ENCODE measurements at regions not wholly inside any gene's neighbourhood (a gene's known extent, or its start where the extent isn't known, plus 50 kb on each side); places are given as distances from the start of the nearest gene placed in this dataset.

DNA sequence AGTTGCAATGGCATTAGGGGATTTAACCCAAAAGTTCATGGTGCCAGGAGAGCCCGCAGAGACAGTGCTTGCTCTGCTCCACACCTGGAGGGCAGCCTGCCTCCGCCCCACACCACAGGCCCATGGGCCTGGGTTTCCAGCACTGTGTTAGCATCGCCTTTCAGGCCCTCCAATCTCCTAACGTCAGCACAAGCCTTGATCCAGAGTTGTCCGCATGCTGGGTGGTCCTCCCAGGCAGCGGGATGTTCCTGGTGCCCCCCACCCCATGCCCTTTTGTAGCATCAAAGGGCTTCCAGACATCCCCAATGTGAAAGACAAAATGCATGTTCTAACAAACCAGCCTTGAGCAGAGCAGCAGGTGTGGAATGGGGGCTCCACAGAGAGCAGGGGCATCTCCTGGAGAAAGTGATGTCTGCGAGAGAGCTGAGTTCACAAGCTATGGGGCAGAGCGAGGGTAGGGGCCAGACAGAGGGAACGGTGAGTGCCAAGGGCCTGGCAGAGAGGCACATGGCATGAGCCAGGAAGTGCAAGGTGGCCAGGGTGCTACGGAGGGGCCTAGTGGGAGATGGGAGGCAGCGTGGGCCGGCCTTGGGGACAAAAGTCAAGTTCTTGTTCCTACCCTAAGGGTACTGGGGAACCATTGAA lies 119.2 kb downstream of the CYP26B1 start:
- ChIA-PET POLR2A (no interaction called here), CTCF (no interaction called here)
- Histone ChIP-seq H3K79me2 (ENCODE audit: insufficient read depth) (no peaks in the 10 kb centered on the region), H3F3A (replicated peaks; ENCODE audit: insufficient read depth) (no peaks in the 10 kb centered on the region), H3K9me3 (no peaks in the 10 kb centered on the region), H3K9ac (no peak overlapping the region), H3K9me2 (no peaks in the 10 kb centered on the region), H2AFZ (ENCODE audit: low read depth) (no peak overlapping the region), H4K20me1 (ENCODE audit: insufficient read depth) (no peaks in the 10 kb centered on the region), H3K4me2 (no peak overlapping the region), H3K27me3 (ENCODE audit: insufficient read depth) (no peaks in the 10 kb centered on the region; the same call in 1 of the 2 replicates), H3K36me3 (replicated peaks in 1 of 2; ENCODE audit: control insufficient read depth in 1 of 2, insufficient read depth in 2 of 2, low read length in 1 of 2) (no peaks in the 10 kb centered on the region), H3K4me1 (ENCODE audit: control insufficient read depth in 1 of 2, insufficient read depth in 2 of 2, low read depth in 1 of 2, low read length in 1 of 2) (no peaks in the 10 kb centered on the region), H3K4me3 (ENCODE audit: low read depth in 2 of 2, low read length in 1 of 2) (no peak overlapping the region), H3K27ac (ENCODE audit: low read depth in 2 of 2, low read length in 1 of 2) (no peak overlapping the region)
- TF ChIP-seq POLR2AphosphoS5 (IDR thresholded peaks at IDR 0.05; ENCODE audit: low read depth, low read length) = no peak
- no peak for TF ChIP-seq RAD21 (IDR thresholded peaks at IDR 0.05; ENCODE audit: low read length)
- TF ChIP-seq EP300 (IDR thresholded peaks at IDR 0.05; ENCODE audit: borderline replicate concordance in 1 of 2, low read depth in 1 of 2, low read length in 1 of 2) = no peak
- TF ChIP-seq TEAD4 (IDR thresholded peaks at IDR 0.05; ENCODE audit: borderline replicate concordance, insufficient read depth) = no peak
- TF ChIP-seq YY1 (IDR thresholded peaks at IDR 0.05; ENCODE audit: low read depth) = no peak
- no peak for TF ChIP-seq ELF1 (IDR thresholded peaks at IDR 0.05)
- no peak for TF ChIP-seq TAF1 (IDR thresholded peaks at IDR 0.05; ENCODE audit: borderline replicate concordance, low read depth, low read length)
- TF ChIP-seq, protein P1, sequence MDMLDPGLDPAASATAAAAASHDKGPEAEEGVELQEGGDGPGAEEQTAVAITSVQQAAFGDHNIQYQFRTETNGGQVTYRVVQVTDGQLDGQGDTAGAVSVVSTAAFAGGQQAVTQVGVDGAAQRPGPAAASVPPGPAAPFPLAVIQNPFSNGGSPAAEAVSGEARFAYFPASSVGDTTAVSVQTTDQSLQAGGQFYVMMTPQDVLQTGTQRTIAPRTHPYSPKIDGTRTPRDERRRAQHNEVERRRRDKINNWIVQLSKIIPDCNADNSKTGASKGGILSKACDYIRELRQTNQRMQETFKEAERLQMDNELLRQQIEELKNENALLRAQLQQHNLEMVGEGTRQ (IDR thresholded peaks at IDR 0.05; ENCODE audit: borderline replicate concordance, low read depth, low read length) = no peak
- WGBS (ENCODE audit: low lambda C conversion rate) = 61% methylated on average over 6 of the region's 12 CpGs
- no peak for DNase-seq

DNA sequence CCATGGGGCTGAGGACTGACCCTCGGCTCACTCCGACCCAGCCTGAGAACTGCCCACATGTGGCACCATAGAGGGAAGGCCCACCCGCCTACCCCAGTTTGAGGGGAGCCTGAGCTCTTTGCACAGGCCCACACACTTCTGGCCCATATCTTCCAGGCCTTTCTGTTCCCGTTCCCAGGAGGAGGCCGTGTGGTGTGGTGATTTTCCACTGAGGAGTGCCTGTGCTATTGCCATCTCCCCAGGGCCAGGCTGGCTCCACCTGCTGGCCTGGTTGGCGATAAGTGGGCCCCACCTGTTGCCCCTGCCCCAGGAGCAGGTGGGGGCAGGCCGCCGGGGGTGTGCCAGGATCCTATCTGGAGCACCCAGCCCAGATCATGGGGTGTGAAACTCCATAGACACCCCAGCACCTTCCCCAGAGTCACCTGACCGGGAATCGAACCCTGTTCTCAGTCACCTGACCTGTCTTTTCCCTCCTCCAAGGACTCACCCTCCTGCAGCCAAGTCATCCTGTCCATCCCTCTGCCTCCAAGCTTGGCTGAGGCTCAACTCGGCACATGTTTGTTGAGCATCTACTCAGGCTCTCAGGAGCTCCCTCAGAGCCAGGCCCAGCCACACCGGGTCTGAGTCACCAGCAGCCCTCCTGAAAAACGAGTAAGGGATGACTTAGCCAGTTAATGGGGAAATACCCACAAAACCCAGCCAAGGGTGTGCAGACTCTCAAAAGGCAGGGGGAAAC lies 120.1 kb downstream of the CYP26B1 start:
- no peak overlapping the region for H3K4me3 ChIP-seq (ENCODE audit: low read depth in 2 of 2, low read length in 1 of 2)
- H3K9ac ChIP-seq = no peak overlapping the region
- no peaks in the 10 kb centered on the region for H4K20me1 ChIP-seq (ENCODE audit: insufficient read depth)
- H3K27ac ChIP-seq (ENCODE audit: low read depth in 2 of 2, low read length in 1 of 2) = no peak overlapping the region
- no peak for DNase-seq
- no peaks in the 10 kb centered on the region for H3K4me1 ChIP-seq (ENCODE audit: control insufficient read depth in 1 of 2, insufficient read depth in 2 of 2, low read depth in 1 of 2, low read length in 1 of 2)
- no peak overlapping the region for H3K4me2 ChIP-seq
- WGBS (ENCODE audit: low lambda C conversion rate) = 46% methylated on average over 7 of the region's 13 CpGs
- TF ChIP-seq TCF12 (IDR thresholded peaks at IDR 0.05) (no peak), MEF2A (IDR thresholded peaks at IDR 0.05; ENCODE audit: borderline replicate concordance, low read depth) (no peak), EZH2phosphoT487 (IDR thresholded peaks at IDR 0.05; ENCODE audit: borderline replicate concordance, low read depth) (no peak), FOSL2 (IDR thresholded peaks at IDR 0.05; ENCODE audit: borderline replicate concordance, low read depth) (no peak), ELF1 (IDR thresholded peaks at IDR 0.05) (no peak), RFX5 (IDR thresholded peaks at IDR 0.05; ENCODE audit: low read length) (no peak), CHD2 (IDR thresholded peaks at IDR 0.05; ENCODE audit: low read length, partially characterized antibody) (no peak), SMC3 (IDR thresholded peaks at IDR 0.05; ENCODE audit: low read depth, low read length) (no peak)
- TF ChIP-seq, protein P2, sequence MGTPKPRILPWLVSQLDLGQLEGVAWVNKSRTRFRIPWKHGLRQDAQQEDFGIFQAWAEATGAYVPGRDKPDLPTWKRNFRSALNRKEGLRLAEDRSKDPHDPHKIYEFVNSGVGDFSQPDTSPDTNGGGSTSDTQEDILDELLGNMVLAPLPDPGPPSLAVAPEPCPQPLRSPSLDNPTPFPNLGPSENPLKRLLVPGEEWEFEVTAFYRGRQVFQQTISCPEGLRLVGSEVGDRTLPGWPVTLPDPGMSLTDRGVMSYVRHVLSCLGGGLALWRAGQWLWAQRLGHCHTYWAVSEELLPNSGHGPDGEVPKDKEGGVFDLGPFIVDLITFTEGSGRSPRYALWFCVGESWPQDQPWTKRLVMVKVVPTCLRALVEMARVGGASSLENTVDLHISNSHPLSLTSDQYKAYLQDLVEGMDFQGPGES (IDR thresholded peaks at IDR 0.05; ENCODE audit: low read depth, low read length) = no peak
- TF ChIP-seq, protein P3, sequence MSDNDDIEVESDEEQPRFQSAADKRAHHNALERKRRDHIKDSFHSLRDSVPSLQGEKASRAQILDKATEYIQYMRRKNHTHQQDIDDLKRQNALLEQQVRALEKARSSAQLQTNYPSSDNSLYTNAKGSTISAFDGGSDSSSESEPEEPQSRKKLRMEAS (IDR thresholded peaks at IDR 0.05; ENCODE audit: low read depth) = no peak
- TF ChIP-seq, protein P4, sequence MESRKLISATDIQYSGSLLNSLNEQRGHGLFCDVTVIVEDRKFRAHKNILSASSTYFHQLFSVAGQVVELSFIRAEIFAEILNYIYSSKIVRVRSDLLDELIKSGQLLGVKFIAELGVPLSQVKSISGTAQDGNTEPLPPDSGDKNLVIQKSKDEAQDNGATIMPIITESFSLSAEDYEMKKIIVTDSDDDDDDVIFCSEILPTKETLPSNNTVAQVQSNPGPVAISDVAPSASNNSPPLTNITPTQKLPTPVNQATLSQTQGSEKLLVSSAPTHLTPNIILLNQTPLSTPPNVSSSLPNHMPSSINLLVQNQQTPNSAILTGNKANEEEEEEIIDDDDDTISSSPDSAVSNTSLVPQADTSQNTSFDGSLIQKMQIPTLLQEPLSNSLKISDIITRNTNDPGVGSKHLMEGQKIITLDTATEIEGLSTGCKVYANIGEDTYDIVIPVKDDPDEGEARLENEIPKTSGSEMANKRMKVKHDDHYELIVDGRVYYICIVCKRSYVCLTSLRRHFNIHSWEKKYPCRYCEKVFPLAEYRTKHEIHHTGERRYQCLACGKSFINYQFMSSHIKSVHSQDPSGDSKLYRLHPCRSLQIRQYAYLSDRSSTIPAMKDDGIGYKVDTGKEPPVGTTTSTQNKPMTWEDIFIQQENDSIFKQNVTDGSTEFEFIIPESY (IDR thresholded peaks at IDR 0.05; ENCODE audit: borderline replicate concordance, low read depth) = no peak
- TF ChIP-seq, protein P5, sequence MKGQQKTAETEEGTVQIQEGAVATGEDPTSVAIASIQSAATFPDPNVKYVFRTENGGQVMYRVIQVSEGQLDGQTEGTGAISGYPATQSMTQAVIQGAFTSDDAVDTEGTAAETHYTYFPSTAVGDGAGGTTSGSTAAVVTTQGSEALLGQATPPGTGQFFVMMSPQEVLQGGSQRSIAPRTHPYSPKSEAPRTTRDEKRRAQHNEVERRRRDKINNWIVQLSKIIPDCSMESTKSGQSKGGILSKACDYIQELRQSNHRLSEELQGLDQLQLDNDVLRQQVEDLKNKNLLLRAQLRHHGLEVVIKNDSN (IDR thresholded peaks at IDR 0.05; ENCODE audit: borderline replicate concordance, low read depth) = no peak
- TF ChIP-seq, protein P6, sequence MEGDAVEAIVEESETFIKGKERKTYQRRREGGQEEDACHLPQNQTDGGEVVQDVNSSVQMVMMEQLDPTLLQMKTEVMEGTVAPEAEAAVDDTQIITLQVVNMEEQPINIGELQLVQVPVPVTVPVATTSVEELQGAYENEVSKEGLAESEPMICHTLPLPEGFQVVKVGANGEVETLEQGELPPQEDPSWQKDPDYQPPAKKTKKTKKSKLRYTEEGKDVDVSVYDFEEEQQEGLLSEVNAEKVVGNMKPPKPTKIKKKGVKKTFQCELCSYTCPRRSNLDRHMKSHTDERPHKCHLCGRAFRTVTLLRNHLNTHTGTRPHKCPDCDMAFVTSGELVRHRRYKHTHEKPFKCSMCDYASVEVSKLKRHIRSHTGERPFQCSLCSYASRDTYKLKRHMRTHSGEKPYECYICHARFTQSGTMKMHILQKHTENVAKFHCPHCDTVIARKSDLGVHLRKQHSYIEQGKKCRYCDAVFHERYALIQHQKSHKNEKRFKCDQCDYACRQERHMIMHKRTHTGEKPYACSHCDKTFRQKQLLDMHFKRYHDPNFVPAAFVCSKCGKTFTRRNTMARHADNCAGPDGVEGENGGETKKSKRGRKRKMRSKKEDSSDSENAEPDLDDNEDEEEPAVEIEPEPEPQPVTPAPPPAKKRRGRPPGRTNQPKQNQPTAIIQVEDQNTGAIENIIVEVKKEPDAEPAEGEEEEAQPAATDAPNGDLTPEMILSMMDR (IDR thresholded peaks at IDR 0.05) = no peak
- ChIA-PET POLR2A (no interaction called here), CTCF (no interaction called here)
- no peaks in the 10 kb centered on the region for H3K79me2 ChIP-seq (ENCODE audit: insufficient read depth)
- no peak overlapping the region for H2AFZ ChIP-seq (ENCODE audit: low read depth)
- no peaks in the 10 kb centered on the region for H3F3A ChIP-seq (replicated peaks; ENCODE audit: insufficient read depth)
- no peaks in the 10 kb centered on the region; the same call in 1 of the 2 replicates for H3K27me3 ChIP-seq (ENCODE audit: insufficient read depth)
- no peaks in the 10 kb centered on the region for H3K9me3 ChIP-seq
- no peaks in the 10 kb centered on the region for H3K9me2 ChIP-seq
- no peaks in the 10 kb centered on the region for H3K36me3 ChIP-seq (replicated peaks in 1 of 2; ENCODE audit: control insufficient read depth in 1 of 2, insufficient read depth in 2 of 2, low read length in 1 of 2)

Data from SK-N-SH (cell line).